ENCODE measurements at regions not wholly inside any gene's neighbourhood (a gene's known extent, or its start where the extent isn't known, plus 50 kb on each side); places are given as distances from the start of the nearest gene placed in this dataset.

GRCh38 chrX:23118890-23119527 lies 119.2 kb downstream of the DDX53 start:
- Histone ChIP-seq H3K4me1 (ENCODE audit: control insufficient read depth, insufficient read depth, low read length) (no peaks in the 10 kb centered on the region), H3K27ac (ENCODE audit: low read length) (no peak overlapping the region), H3K27me3 (ENCODE audit: control insufficient read depth, insufficient read depth, low read length) (peaks cover 3% of the 10 kb centered on the region), H3K9me3 (replicated peaks; ENCODE audit: control insufficient read depth, low read depth, low read length) (no peaks in the 10 kb centered on the region), H3K4me3 (ENCODE audit: low read length) (no peak overlapping the region), H3K36me3 (ENCODE audit: control insufficient read depth, insufficient read depth, low read length) (no peaks in the 10 kb centered on the region)
- 87% methylated on average over 4 of the region's 6 CpGs for WGBS (ENCODE audit: insufficient coverage)
- DNase-seq: no peak

- Histone ChIP-seq H3K9me3 (replicated peaks; ENCODE audit: control insufficient read depth, low read depth, low read length) (no peaks in the 10 kb centered on the region), H3K4me3 (ENCODE audit: low read length) (no peak overlapping the region), H3K36me3 (ENCODE audit: control insufficient read depth, insufficient read depth, low read length) (no peaks in the 10 kb centered on the region), H3K27me3 (ENCODE audit: control insufficient read depth, insufficient read depth, low read length) (peaks cover 5% of the 10 kb centered on the region), H3K4me1 (ENCODE audit: control insufficient read depth, insufficient read depth, low read length) (no peaks in the 10 kb centered on the region), H3K27ac (ENCODE audit: low read length) (no peak overlapping the region)
- WGBS (ENCODE audit: insufficient coverage): 84% methylated on average over 3 of the region's 4 CpGs
- no peak for DNase-seq
Observed at GRCh38 chrX:23127586-23127985, 127.8 kb downstream of the DDX53 start.

GRCh38 chrX:23133551-23133950 lies 133.8 kb downstream of the DDX53 start:
- no peaks in the 10 kb centered on the region for H3K4me1 ChIP-seq (ENCODE audit: control insufficient read depth, insufficient read depth, low read length)
- no peaks in the 10 kb centered on the region for H3K9me3 ChIP-seq (replicated peaks; ENCODE audit: control insufficient read depth, low read depth, low read length)
- WGBS (ENCODE audit: insufficient coverage): no CpG with 5 or more reads among the region's 8 CpGs
- peak; percentile 65 for DNase-seq
- no peaks in the 10 kb centered on the region for H3K36me3 ChIP-seq (ENCODE audit: control insufficient read depth, insufficient read depth, low read length)
- H3K27ac ChIP-seq (ENCODE audit: low read length): peak overlapping the region; percentile 25
- no peak overlapping the region for H3K4me3 ChIP-seq (ENCODE audit: low read length)
- H3K27me3 ChIP-seq (ENCODE audit: control insufficient read depth, insufficient read depth, low read length): no peaks in the 10 kb centered on the region

DNA sequence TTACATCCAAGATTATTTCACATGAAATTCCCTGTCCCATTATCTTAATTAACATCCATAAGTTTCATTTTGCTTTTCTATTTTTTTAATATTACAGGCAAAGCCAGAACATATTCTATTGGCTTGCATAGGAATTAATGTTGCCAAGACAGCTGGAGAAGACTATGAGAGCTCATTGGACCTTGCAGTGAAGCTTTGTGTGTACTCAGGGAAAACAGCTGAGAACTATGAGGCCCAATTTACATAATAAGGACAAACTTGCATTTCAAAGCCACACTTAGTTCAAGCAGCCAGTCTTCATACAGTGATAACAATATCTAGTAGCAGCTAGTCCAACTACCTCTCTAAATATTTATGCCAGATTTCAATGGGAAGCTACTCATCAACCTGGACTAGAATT lies 134.4 kb downstream of the DDX53 start:
- H3K4me1 ChIP-seq (ENCODE audit: control insufficient read depth, insufficient read depth, low read length): no peaks in the 10 kb centered on the region
- H3K9me3 ChIP-seq (replicated peaks; ENCODE audit: control insufficient read depth, low read depth, low read length): no peaks in the 10 kb centered on the region
- no peak overlapping the region for H3K4me3 ChIP-seq (ENCODE audit: low read length)
- H3K36me3 ChIP-seq (ENCODE audit: control insufficient read depth, insufficient read depth, low read length): no peaks in the 10 kb centered on the region
- H3K27ac ChIP-seq (ENCODE audit: low read length): peak overlapping the region; percentile 62
- H3K27me3 ChIP-seq (ENCODE audit: control insufficient read depth, insufficient read depth, low read length): no peaks in the 10 kb centered on the region
- peak; percentile 91 for DNase-seq

- H3K9me3 ChIP-seq (replicated peaks; ENCODE audit: control insufficient read depth, low read depth, low read length): no peaks in the 10 kb centered on the region
- WGBS (ENCODE audit: insufficient coverage): 63% methylated on average over 3 of the region's 6 CpGs
- H3K27me3 ChIP-seq (ENCODE audit: control insufficient read depth, insufficient read depth, low read length): peaks cover 4% of the 10 kb centered on the region
- no peak overlapping the region for H3K4me3 ChIP-seq (ENCODE audit: low read length)
- H3K4me1 ChIP-seq (ENCODE audit: control insufficient read depth, insufficient read depth, low read length): no peaks in the 10 kb centered on the region
- no peaks in the 10 kb centered on the region for H3K36me3 ChIP-seq (ENCODE audit: control insufficient read depth, insufficient read depth, low read length)
- H3K27ac ChIP-seq (ENCODE audit: low read length): peak overlapping the region; percentile 38
- DNase-seq: peak; percentile 70
Observed at GRCh38 chrX:23136816-23137215, 137.1 kb downstream of the DDX53 start.

DNA sequence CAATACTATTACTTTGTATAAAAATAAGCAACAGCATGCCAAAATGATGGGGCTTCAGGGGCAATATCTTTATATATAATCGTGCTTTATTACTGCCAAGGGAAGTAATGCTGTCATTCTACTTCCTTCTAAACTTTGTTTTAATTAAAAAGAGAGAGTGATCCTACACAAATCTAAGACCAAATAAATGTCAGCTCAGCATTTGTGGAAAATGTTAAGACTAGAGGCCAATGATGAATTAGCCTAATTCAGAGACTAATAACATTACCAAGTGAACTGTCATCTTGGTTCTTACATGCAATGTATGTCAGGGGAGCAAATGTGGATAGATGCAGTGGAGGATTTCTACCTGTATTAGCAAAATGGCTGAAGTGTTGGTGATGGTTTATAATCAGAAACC lies 166.4 kb upstream of the PTCHD1 start:
- no CpG with 5 or more reads among the region's 1 CpG for WGBS (ENCODE audit: insufficient coverage)

DNA sequence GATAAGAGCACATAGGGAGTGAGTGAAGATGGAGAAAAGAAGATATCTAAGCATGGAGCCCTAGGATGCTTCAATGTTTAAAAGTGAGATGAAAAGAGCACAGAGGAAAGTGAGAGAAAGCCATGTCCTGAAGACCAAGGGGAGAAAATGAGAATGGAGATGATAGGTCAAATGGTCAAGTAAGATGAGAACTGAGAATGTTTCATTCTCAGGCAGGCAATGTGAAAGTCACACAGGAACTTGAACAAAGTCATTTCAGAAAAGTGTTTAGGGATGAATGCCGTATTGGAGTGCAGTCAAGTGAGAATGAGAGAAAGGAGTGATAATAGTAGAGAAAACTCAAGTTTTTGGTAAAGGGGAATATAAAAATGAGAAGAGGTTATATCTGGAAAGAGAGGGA lies 148.7 kb upstream of the PTCHD1 start:
- Histone ChIP-seq H3K27ac (ENCODE audit: low read length) (no peak overlapping the region), H3K27me3 (ENCODE audit: control insufficient read depth, insufficient read depth, low read length) (peaks cover 2% of the 10 kb centered on the region), H3K4me1 (ENCODE audit: control insufficient read depth, insufficient read depth, low read length) (no peaks in the 10 kb centered on the region), H3K9me3 (replicated peaks; ENCODE audit: control insufficient read depth, low read depth, low read length) (no peaks in the 10 kb centered on the region), H3K36me3 (ENCODE audit: control insufficient read depth, insufficient read depth, low read length) (no peaks in the 10 kb centered on the region), H3K4me3 (ENCODE audit: low read length) (no peak overlapping the region)
- 83% methylated on average over 1 of the region's 1 CpG for WGBS (ENCODE audit: insufficient coverage)
- DNase-seq: no peak

More for the DNA sequence above, 166.4 kb upstream of the PTCHD1 start:
- Histone ChIP-seq H3K4me1 (ENCODE audit: control insufficient read depth, insufficient read depth, low read length) (no peaks in the 10 kb centered on the region), H3K4me3 (ENCODE audit: low read length) (no peak overlapping the region), H3K9me3 (replicated peaks; ENCODE audit: control insufficient read depth, low read depth, low read length) (no peaks in the 10 kb centered on the region), H3K27me3 (ENCODE audit: control insufficient read depth, insufficient read depth, low read length) (peaks cover 3% of the 10 kb centered on the region), H3K27ac (ENCODE audit: low read length) (no peak overlapping the region), H3K36me3 (ENCODE audit: control insufficient read depth, insufficient read depth, low read length) (no peaks in the 10 kb centered on the region)
- DNase-seq: no peak

GRCh38 chrX:23187819-23188218 lies 146.8 kb upstream of the PTCHD1 start:
- peaks cover 2% of the 10 kb centered on the region for H3K27me3 ChIP-seq (ENCODE audit: control insufficient read depth, insufficient read depth, low read length)
- DNase-seq: no peak
- no peaks in the 10 kb centered on the region for H3K36me3 ChIP-seq (ENCODE audit: control insufficient read depth, insufficient read depth, low read length)
- WGBS (ENCODE audit: insufficient coverage): no CpG with 5 or more reads among the region's 5 CpGs
- no peaks in the 10 kb centered on the region for H3K9me3 ChIP-seq (replicated peaks; ENCODE audit: control insufficient read depth, low read depth, low read length)
- H3K4me3 ChIP-seq (ENCODE audit: low read length): no peak overlapping the region
- H3K27ac ChIP-seq (ENCODE audit: low read length): no peak overlapping the region
- H3K4me1 ChIP-seq (ENCODE audit: control insufficient read depth, insufficient read depth, low read length): no peaks in the 10 kb centered on the region

DNA sequence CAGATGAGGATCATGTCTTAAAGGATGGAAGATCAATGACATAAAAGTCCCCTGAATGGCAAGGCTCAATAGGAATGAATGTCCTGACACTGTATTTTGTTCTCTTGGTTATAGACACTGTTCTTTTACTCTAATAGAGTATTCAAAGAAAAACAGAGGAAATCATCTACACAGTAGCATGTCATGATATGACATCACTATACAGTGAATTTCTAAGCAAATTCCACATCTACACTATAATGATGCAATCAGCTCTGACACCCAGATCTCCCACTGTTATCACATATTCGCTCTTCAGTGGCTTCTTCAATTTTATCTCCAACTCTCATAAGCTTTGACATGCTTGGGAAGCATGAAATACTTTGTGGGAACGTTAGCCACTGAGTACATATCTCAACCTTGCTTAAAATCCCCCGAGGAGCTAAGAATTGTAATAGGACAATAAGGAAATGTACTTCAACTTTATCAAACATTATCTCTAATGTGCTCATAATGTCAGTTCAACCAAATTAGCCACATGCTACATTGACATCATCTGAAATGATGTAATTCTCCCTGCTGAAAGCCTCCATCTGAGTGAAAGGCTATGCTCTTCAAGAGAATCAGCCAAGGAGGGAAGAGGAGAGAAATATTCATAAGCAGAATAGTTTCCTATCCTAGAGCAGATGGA lies 139.6 kb upstream of the PTCHD1 start:
- H3K9me3 ChIP-seq (replicated peaks; ENCODE audit: control insufficient read depth, low read depth, low read length): no peaks in the 10 kb centered on the region
- peaks cover 2% of the 10 kb centered on the region for H3K27me3 ChIP-seq (ENCODE audit: control insufficient read depth, insufficient read depth, low read length)
- H3K4me1 ChIP-seq (ENCODE audit: control insufficient read depth, insufficient read depth, low read length): no peaks in the 10 kb centered on the region
- DNase-seq: peak; percentile 80
- H3K27ac ChIP-seq (ENCODE audit: low read length): peak overlapping the region; percentile 74
- WGBS (ENCODE audit: insufficient coverage): no CpG with 5 or more reads among the region's 3 CpGs
- H3K4me3 ChIP-seq (ENCODE audit: low read length): no peak overlapping the region
- no peaks in the 10 kb centered on the region for H3K36me3 ChIP-seq (ENCODE audit: control insufficient read depth, insufficient read depth, low read length)

DNA sequence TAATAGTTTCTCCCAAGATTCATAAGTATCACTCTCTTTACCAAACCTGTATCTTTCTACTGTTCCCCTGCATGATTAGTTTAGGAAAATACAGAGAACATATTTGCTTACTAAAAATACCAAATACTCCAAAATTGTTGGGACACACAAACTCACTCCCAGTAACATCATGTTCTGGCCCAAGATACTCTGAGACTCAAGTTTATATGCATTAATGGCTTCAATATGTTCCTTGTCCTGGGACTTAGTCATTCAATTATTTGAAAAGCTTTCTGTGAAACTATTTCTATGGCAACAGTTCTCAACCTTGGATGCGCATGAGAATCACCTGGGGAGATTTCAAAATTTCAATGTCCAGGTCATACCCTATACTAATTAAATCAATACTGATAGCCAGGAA lies 138.9 kb upstream of the PTCHD1 start:
- Histone ChIP-seq H3K27me3 (ENCODE audit: control insufficient read depth, insufficient read depth, low read length) (peaks cover 2% of the 10 kb centered on the region), H3K27ac (ENCODE audit: low read length) (peak overlapping the region; percentile 74), H3K4me3 (ENCODE audit: low read length) (no peak overlapping the region), H3K36me3 (ENCODE audit: control insufficient read depth, insufficient read depth, low read length) (no peaks in the 10 kb centered on the region), H3K9me3 (replicated peaks; ENCODE audit: control insufficient read depth, low read depth, low read length) (no peaks in the 10 kb centered on the region), H3K4me1 (ENCODE audit: control insufficient read depth, insufficient read depth, low read length) (no peaks in the 10 kb centered on the region)
- peak; percentile 93 for DNase-seq
- no CpG with 5 or more reads among the region's 1 CpG for WGBS (ENCODE audit: insufficient coverage)

Data from muscle of leg (tissue), 3 donors.